ENCODE measurements at regions not wholly inside any gene's neighbourhood (a gene's known extent, or its start where the extent isn't known, plus 50 kb on each side); places are given as distances from the start of the nearest gene placed in this dataset.

DNA sequence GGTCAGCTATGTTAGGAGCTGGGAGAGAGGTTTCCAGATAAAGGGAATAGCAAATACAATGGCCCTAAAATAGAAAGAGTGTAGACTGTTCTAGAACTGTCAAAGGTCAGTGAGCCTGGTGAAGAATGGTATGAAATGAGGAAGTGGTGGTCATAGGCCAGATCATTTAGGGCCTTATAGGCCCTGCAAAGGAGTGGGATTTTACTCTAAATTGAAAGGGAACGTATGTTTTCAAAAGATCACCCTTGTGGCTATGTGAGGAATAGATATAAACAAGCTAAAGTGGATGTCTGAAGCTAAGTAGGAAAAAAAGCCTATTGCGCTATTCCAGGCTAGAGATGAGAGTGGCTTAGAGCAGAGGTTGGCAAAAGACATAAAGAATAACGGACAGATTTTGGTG lies 70.7 kb upstream of the TDRD3 start:
- DNase-seq = no peak
- no peak for TF ChIP-seq POLR2A (IDR thresholded peaks at IDR 0.05)
- no peak for TF ChIP-seq POLR2AphosphoS5 (IDR thresholded peaks at IDR 0.05)
- TF ChIP-seq, protein P1, sequence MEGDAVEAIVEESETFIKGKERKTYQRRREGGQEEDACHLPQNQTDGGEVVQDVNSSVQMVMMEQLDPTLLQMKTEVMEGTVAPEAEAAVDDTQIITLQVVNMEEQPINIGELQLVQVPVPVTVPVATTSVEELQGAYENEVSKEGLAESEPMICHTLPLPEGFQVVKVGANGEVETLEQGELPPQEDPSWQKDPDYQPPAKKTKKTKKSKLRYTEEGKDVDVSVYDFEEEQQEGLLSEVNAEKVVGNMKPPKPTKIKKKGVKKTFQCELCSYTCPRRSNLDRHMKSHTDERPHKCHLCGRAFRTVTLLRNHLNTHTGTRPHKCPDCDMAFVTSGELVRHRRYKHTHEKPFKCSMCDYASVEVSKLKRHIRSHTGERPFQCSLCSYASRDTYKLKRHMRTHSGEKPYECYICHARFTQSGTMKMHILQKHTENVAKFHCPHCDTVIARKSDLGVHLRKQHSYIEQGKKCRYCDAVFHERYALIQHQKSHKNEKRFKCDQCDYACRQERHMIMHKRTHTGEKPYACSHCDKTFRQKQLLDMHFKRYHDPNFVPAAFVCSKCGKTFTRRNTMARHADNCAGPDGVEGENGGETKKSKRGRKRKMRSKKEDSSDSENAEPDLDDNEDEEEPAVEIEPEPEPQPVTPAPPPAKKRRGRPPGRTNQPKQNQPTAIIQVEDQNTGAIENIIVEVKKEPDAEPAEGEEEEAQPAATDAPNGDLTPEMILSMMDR (IDR thresholded peaks at IDR 0.05) = no peak
- no peak for TF ChIP-seq EP300 (IDR thresholded peaks at IDR 0.05; ENCODE audit: low read depth)
- Histone ChIP-seq H3K27me3 (no peaks in the 10 kb centered on the region), H3K36me3 (no peaks in the 10 kb centered on the region), H3K4me3 (no peak overlapping the region), H3K27ac (no peak overlapping the region), H3K4me1 (peaks cover 0 to 12% (median 6%) of the 10 kb centered on the region in 4 donors), H3K9me3 (no peaks in the 10 kb centered on the region)
- in situ Hi-C loops (cut with MboI; ENCODE audit: low pct_ligation_motif_present in 1 of 4, low pct_unique_long_range_greater_than_20kb in 1 of 4, low sequenced_read_pairs in 3 of 4) = loop anchor here in 1 of 4 donors (25.0 kb wide), 2 partner anchors 639 to 939 kb away; no protein-coding TSS in a partner anchor
- intact Hi-C loops (cut with DNase I; ENCODE audit: low total_unique reads) = no loop called here
- WGBS, 2 donors (ENCODE audit: low coverage in 1 of 2) = 90 to 91% methylated on average over 2 to 3 of the region's 3 CpGs

DNA sequence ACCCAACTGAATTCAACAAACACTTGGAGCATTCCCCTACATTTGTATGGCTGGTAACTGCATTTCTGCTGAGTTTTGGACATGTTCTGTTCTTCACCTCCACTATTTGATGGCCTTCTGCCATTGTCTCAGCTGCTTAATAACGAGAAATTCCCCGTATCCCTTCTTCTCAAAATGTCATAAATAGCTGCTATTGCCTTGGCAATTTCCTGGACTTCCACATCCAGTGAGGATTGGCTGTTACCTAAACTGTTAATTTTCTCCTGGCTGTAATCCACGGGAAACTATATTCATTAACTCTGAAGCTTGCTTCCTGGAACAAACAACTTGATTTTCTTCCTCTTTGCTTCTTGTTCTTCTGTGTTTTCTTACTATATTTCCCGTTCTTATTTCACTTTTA lies 69.5 kb upstream of the TDRD3 start:
- intact Hi-C loops (cut with DNase I; ENCODE audit: low total_unique reads) (no loop called here), in situ Hi-C loops (cut with MboI; ENCODE audit: low pct_ligation_motif_present in 1 of 4, low pct_unique_long_range_greater_than_20kb in 1 of 4, low sequenced_read_pairs in 3 of 4) (loop anchor here in 1 of 4 donors (25.0 kb wide), 2 partner anchors 640 to 940 kb away; no protein-coding TSS in a partner anchor)
- no peak overlapping the region for H3K27ac ChIP-seq
- H3K27me3 ChIP-seq = no peaks in the 10 kb centered on the region
- H3K9me3 ChIP-seq = no peaks in the 10 kb centered on the region
- H3K4me3 ChIP-seq = no peak overlapping the region
- H3K4me1 ChIP-seq = peaks cover 0 to 12% (median 6%) of the 10 kb centered on the region in 4 donors
- 11 to 23% methylated on average over 4 of the region's 4 CpGs for WGBS, 2 donors (ENCODE audit: low coverage in 1 of 2)
- DNase-seq = no peak
- no peaks in the 10 kb centered on the region for H3K36me3 ChIP-seq
- TF ChIP-seq, protein P1 (IDR thresholded peaks at IDR 0.05) = no peak
- TF ChIP-seq POLR2AphosphoS5 (IDR thresholded peaks at IDR 0.05) (no peak), POLR2A (IDR thresholded peaks at IDR 0.05) (no peak), EP300 (IDR thresholded peaks at IDR 0.05; ENCODE audit: low read depth) (no peak)

DNA sequence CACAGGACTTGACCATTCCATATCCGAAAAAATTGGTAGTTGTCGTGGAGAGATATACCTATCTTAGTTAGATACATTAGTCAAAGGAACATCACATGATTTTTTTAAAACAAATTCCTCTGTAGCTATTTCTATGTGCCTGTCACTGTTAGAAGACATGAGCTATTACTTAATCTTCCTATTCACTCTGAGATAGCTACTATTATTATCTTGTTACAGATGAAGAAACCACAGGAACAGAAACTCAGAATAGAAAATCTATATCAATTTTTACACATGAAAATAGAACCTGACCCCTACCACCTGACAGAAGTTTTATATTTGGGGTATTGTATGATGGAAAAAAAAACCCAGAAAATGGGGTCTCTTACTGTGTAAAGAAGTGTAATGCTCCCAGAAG lies 68.9 kb upstream of the TDRD3 start:
- no peak overlapping the region for H3K27ac ChIP-seq

DNA sequence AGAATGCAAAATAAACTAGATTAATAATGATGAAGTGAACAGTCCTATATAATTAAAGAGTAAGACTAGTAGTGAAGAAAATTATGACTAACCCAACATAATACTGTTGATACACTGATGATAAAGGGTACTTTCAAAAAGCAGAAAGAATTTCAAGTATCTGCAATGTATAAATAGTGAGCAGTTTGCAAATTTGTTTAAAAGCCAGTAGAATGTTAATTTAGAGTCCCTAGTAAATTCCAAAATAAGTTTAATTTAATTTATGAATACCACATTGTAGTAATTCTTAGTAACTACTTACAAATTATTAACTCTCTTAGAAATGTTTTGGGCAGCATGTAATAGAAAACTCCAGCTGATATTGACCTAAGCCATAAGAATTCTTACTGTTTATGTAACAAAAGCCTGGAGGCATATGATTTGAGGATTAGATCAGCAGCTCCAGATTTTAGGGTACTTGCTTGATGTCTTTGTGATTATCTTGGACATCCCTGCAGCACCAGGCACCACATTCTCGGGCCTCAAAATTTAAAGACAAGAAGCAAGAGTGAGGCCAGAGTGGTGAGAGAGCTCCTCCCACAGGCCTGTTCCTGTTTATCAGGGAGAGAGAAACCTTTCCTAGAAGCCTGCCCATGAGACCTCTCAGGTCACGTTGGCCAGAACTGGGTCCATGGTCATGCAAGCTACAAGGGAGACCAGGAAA lies 67.6 kb upstream of the TDRD3 start:
- 13 to 17% methylated on average over 2 of the region's 2 CpGs for WGBS, 2 donors (ENCODE audit: low coverage in 1 of 2)
- no peaks in the 10 kb centered on the region for H3K27me3 ChIP-seq
- in situ Hi-C loops (cut with MboI; ENCODE audit: low pct_ligation_motif_present in 1 of 4, low pct_unique_long_range_greater_than_20kb in 1 of 4, low sequenced_read_pairs in 3 of 4) = loop anchor here in 1 of 4 donors (25.0 kb wide), 2 partner anchors 642 to 942 kb away; no protein-coding TSS in a partner anchor
- H3K36me3 ChIP-seq = no peaks in the 10 kb centered on the region
- H3K4me1 ChIP-seq = peaks cover 0 to 17% (median 6%) of the 10 kb centered on the region in 4 donors
- TF ChIP-seq POLR2AphosphoS5 (IDR thresholded peaks at IDR 0.05) = no peak
- TF ChIP-seq, protein P1 (IDR thresholded peaks at IDR 0.05) = peak in 3 of 5 experiments; percentile 18 to 32 (median 22)
- intact Hi-C loops (cut with DNase I; ENCODE audit: low total_unique reads) = no loop called here
- peak; percentile 48 for DNase-seq
- no peak overlapping the region for H3K4me3 ChIP-seq
- no peaks in the 10 kb centered on the region for H3K9me3 ChIP-seq
- no peak overlapping the region for H3K27ac ChIP-seq

More for the DNA sequence above, 68.9 kb upstream of the TDRD3 start:
- H3K4me3 ChIP-seq = no peak overlapping the region
- intact Hi-C loops (cut with DNase I; ENCODE audit: low total_unique reads) = no loop called here
- no peak for DNase-seq
- H3K9me3 ChIP-seq = no peaks in the 10 kb centered on the region
- H3K27me3 ChIP-seq = no peaks in the 10 kb centered on the region
- in situ Hi-C loops (cut with MboI; ENCODE audit: low pct_ligation_motif_present in 1 of 4, low pct_unique_long_range_greater_than_20kb in 1 of 4, low sequenced_read_pairs in 3 of 4) = loop anchor here in 1 of 4 donors (25.0 kb wide), 2 partner anchors 641 to 941 kb away; no protein-coding TSS in a partner anchor
- TF ChIP-seq POLR2AphosphoS5 (IDR thresholded peaks at IDR 0.05) = no peak
- TF ChIP-seq POLR2A (IDR thresholded peaks at IDR 0.05) = no peak
- TF ChIP-seq, protein P1 (IDR thresholded peaks at IDR 0.05) = no peak
- TF ChIP-seq EP300 (IDR thresholded peaks at IDR 0.05; ENCODE audit: low read depth) = no peak
- no peaks in the 10 kb centered on the region for H3K36me3 ChIP-seq
- H3K4me1 ChIP-seq = peaks cover 0 to 12% (median 6%) of the 10 kb centered on the region in 4 donors
- 35 to 57% methylated on average over 2 of the region's 2 CpGs for WGBS, 2 donors (ENCODE audit: low coverage in 1 of 2)

Data from transverse colon (tissue), 4 donors.